HL-60/S4 (cell line): ENCODE measurements at regions not wholly inside any gene's neighbourhood (a gene's known extent, or its start where the extent isn't known, plus 50 kb on each side); places are given as distances from the start of the nearest gene placed in this dataset.

Experiments
- in situ Hi-C: fragments of 300-500 bp; cut with MboI; formaldehyde crosslinking; loops from 2 replicates; pipeline ENCODE4 v1.14.3; 2022; ENCODE audit warnings: low sequenced_read_pairs

DNA sequence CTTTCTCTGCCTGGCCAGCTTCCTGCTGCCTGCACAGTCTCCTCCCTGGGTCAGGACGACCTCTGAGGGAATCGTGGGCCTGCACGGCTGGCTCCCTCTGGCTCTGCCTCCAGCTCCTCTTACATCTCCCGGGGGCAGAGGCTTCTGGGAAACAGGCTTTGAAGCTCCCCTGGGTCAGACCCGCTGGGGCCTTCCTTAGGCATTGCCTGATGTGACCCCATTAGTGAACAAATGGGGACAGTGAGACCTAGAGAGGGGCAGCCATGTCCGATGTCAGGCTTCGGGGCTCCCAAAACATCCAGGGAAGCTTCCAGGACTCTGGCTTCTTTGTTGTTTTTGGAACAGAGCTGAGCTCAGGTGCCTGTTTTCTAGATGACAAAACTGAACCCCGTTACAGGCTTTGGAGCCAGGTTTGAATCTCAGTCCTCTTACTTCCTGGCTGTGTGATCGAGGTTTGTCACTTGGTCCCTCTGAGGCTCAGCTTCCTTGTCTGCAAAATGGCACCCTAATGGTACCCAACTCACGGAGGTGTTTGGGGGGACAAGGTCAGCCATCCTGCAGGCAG lies 94.3 kb downstream of the CEBPB start:
- in situ Hi-C loops, result no loop called here

DNA sequence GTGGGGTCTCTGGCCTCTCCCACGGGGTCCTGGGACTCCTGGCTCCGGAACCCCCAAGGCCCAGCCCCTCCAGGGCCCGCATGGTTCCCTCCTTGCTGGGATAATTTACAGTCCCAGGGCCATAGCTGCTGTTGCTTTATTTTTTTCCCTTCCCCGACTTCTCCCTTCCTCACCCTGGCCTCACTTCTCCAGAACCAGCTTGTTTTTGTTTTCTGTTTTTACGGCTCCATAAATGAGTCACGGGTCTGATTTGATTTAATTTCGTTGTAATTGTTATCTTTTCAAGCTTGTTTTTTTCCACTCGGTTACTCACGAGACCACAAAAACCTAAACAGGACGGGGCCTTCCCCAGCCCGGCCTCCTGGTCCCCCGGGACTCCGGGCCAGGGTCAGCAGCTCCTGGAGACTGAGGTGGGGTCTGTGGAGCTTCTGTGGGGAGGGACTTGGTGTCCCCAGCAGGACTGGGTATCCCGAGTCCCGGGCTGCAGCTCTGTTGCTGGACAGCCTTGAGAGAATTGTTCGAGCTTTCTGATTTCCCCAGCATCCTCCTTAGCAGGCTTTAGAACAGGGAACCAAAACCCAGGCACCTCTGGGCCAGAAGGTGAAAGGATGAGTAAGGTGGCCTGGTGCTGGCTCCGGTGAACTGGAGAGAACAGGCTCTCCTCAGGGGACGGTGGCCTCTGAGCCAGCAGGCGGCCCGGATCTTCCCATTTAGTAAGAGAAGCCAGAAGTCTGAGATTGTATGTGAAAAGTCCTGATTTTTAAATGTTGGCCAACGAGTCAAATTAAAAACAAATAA lies 94.9 kb downstream of the CEBPB start:
- in situ Hi-C loops, result no loop called here

- in situ Hi-C loops, result no loop called here
Observed at GRCh38 chr20:50286174-50286511, 95.5 kb downstream of the CEBPB start.

DNA sequence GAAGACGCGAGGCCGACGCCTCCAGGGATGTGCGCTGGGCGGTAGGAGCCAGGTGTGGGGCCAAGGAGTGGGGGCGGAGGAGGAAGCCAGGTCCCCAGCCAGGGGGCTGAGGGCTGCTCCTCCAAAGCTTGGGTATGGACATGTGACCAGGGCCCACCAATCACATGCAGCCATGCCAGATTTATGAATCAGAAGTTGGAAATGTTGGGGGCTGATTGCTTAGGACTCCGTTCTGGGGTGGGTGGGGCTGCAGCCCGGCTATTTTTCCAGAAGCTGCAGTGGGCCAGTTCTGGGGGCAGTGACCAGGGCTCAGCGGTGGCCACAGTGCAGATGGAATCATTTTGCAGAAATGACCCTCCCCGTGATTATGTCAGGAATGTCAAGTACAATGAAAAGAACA lies 96.0 kb downstream of the CEBPB start:
- in situ Hi-C loops, result no loop called here

GRCh38 chr20:50287512-50287911 lies 96.9 kb downstream of the CEBPB start:
- in situ Hi-C loops, result no loop called here

DNA sequence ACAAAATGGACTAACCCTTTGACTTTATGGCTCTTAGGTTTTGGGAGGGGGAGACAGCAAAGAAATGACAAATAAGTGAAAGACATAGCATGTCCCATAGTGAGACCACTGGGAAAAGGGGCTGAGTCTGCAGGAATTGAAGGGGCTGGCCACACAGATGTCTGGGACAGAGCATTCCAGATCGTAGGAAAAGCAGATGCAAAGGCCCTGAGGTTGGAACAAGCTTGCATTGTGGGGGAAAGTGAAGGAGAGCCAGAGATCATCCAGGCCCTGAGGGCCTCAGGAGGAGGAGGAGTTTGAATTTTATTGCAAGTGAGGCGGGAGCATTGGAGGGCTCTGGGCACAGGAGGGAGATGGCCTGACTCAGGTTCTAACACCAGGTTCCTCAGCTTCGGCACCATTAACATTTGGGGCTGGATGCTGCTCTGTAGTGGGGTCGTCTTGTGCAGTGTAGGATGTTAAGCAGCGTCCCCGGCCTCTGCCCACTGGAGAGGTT lies 97.5 kb downstream of the CEBPB start:
- in situ Hi-C loops, result no loop called here

DNA sequence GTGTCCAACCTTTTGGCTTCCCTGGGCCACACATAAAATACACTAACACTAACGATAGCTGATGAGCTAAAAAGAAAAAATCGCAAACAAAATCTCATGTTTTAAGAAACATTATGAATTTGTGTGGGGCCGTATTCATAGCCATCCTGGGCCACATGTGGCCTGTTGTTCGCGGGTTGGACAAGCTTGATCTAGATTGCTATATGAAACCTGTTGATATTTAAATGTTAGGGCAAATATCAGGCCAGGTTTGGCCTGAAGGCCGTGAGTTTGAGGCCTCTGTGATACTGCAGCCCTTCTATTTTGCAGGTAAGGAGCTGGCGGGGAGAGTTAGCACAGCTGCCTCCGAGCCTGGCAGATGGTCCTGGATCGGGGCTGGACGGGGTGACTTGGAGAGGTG lies 99.0 kb downstream of the CEBPB start:
- in situ Hi-C loops, result no loop called here

- in situ Hi-C loops, result no loop called here
Observed at GRCh38 chr20:50290112-50290511, 99.5 kb downstream of the CEBPB start.

- in situ Hi-C loops, result no loop called here
Observed at GRCh38 chr20:50290808-50291207, 100.2 kb downstream of the CEBPB start.

- in situ Hi-C loops, result no loop called here
Observed at GRCh38 chr20:50291254-50292078, 100.8 kb downstream of the CEBPB start.

DNA sequence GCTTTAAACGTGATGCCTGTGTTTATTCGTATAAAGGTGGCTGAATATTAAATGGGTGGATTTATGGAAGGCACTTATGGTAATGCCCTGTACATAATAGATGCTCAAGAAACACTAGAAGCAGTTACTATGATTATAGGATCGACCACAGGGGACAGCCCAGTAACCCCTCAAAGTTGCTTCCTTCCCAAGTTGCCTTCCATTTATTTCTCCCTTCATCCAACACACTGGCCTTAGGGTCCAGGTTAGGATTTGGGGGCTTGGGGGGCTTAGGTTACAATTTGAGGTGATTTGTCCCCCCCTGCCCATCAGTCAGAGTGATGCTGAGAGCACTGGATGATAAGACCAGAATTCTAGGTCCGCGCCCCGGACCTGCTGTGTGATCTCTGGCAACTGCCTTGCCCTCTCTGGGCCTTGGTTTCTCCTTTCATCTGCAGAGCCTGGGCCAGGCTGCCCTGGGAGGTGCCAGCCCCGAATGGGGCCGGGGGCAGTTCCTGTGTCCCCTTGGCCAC lies 101.5 kb downstream of the CEBPB start:
- in situ Hi-C loops, result no loop called here

- in situ Hi-C loops, result no loop called here
Observed at GRCh38 chr20:50292591-50293283, 102.1 kb downstream of the CEBPB start.

- in situ Hi-C loops, result no loop called here
Observed at GRCh38 chr20:50293284-50294139, 102.9 kb downstream of the CEBPB start.

GRCh38 chr20:50294164-50295088 lies 103.8 kb downstream of the CEBPB start:
- in situ Hi-C loops, result no loop called here

DNA sequence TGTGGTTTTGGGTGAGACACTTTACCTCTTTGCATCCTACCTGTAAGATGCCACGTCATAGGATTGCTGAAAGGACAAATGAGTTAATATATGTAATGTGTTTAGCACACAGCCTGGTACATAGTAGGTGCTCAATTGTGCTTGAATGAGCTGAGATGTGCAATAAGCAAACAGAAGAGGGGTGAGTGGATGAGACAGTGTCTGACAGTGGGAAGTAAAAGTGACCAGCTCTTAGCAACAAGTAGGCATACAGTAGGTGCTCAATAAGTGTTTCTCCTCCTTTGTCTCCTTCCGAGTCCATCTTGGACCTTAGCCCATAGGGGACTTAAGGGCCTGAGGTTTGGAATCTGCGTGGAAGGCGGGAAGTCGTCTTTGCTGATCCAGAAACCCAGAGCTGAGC lies 104.7 kb downstream of the CEBPB start:
- in situ Hi-C loops, result no loop called here

DNA sequence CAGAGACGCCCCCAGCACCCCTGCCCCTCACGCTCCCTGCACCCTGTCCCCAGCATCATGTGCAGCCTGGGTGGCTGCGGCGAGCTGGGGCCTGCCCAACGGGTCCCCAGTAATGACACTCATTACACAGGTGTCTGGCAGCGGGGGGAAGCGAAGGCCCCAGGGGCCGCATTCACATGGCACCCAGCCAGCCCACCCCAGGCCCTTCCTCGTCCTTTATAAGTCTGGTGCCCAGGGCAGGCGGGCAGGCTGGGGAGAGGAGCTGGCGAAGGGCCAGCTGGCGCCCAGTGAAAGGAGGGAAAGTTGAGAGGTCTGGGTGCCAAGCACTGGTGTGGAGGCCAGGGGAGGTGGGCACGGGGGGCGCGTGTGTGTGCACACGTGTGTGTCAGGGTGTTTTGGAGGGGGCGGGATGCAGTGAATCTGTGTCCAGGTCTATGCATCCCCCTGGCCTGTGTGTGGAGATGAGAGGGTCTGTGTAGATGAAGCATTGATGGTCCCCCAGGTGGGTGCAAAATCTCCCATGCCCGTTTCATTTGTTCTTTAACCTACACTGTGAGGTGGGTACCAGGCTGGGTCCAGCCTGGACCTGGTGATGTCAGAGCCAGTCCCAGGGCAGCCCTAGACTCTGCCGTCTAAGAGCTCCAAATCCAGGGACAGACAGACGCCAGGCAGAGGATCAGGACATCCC lies 105.3 kb downstream of the CEBPB start:
- in situ Hi-C loops, result no loop called here

DNA sequence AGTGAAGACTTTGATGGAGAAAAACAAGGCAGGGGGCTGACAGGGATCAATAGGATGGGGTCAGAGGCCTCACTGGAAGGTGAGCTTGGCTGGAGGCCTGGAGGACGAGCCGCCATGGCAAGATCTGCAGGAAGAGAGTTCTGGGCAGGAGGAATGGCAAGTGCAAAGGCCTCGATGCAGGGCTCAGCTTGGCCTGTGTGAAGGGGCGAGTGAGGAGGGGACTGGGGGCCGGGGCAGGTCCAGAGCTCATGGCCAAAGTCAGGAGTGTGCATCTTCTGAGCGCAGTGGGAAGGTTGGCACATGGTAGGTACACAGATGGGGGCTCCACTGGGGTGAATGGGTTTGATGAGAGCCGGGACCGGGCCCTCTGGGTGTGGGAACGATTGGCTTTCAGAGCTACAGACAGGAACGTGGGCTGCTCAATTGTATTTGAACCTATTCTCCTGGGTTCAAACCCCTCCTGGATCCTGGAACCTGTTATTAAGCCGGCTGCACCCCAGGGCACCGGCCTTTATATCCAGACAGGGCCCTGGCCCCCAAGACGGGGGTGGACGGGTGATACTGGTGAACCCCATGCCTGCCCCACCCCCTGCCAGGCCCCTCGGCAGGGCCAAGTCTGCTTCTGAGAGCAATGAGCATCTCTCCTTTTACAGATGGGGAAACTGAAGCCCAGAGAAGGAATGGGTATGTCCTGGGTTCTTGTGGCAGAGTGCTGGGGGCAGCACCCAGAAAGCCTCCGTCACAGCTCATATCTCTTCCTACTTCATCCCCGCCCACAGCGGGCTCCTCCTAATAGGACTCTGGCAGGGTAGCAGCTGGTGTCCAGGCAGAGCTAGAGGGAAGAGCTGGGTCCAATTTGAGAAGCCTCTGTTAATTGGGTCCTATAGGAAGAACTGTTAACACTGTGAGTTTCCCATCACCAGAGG lies 106.1 kb downstream of the CEBPB start:
- in situ Hi-C loops, result no loop called here
